ENCODE measurements at regions not wholly inside any gene's neighbourhood (a gene's known extent, or its start where the extent isn't known, plus 50 kb on each side); places are given as distances from the start of the nearest gene placed in this dataset.

DNA sequence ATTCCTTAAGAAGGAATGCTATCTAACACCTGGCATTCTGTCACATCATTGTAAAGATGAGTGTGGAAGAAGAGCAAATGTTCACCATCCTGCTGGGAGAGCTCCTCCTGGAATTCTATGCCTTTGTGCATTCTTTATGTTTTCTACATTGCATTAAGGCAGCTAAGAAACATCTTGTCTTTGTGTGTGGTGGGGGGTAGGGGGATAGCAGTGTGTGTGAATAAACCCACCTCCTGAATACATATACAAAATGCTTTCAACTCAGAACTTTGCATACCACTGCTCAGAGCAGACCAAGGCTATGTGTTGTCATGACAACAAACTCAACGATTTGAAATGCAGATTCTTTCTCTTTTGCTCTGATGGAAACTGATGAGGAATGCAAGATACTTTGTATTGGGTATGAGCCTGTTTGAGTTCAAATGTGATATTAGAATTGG is 193.6 kb upstream of the KAZN start:
- TF ChIP-seq CTCF (conservative IDR thresholded peaks at IDR 0.05) (no peak), ZFX (IDR thresholded peaks at IDR 0.05) (no peak)

Data from C4-2B (cell line).